Nephron (organoid): ENCODE measurements at regions not wholly inside any gene's neighbourhood (a gene's known extent, or its start where the extent isn't known, plus 50 kb on each side); places are given as distances from the start of the nearest gene placed in this dataset.

ENCODE experiments used
- H3K27ac Mint-ChIP-seq, 3 experiments: 2 replicates each; pipeline ENCODE4 v1.8.0; 2020; ENCODE audit warnings: mixed read lengths in 3 of 3, mild to moderate bottlenecking in 2 of 3, moderate library complexity in 1 of 3
- H3K27me3 Mint-ChIP-seq: 2 replicates; pipeline ENCODE4 v1.8.0; 2021; ENCODE audit warnings: low read depth, mild to moderate bottlenecking, moderate library complexity, mixed read lengths
- H3K36me3 Mint-ChIP-seq: 2 replicates; pipeline ENCODE4 v1.8.0; 2020; ENCODE audit warnings: low read depth, mixed read lengths
- H3K4me1 Mint-ChIP-seq: 2 replicates; pipeline ENCODE4 v1.8.0; 2020; ENCODE audit warnings: mixed read lengths
- H3K4me3 Mint-ChIP-seq, 3 experiments: 2 replicates each; pipeline ENCODE4 v1.8.0; 2020; ENCODE audit warnings: mild to moderate bottlenecking in 3 of 3, mixed read lengths in 3 of 3, moderate library complexity in 2 of 3
- H3K9me3 Mint-ChIP-seq: 2 replicates; pipeline ENCODE4 v1.8.0; 2020; ENCODE audit warnings: mixed read lengths
- TF ChIP-seq, protein P1 (sequence below), 3 experiments: fragments of 200-600 bp; sonication (generic); IDR thresholded peaks; one replicate each; pipeline ENCODE4 v1.5.0; 2021; ENCODE audit warnings: antibody characterized with exemption in 3 of 3; ENCODE audit not compliant: unreplicated experiment in 3 of 3

DNA sequence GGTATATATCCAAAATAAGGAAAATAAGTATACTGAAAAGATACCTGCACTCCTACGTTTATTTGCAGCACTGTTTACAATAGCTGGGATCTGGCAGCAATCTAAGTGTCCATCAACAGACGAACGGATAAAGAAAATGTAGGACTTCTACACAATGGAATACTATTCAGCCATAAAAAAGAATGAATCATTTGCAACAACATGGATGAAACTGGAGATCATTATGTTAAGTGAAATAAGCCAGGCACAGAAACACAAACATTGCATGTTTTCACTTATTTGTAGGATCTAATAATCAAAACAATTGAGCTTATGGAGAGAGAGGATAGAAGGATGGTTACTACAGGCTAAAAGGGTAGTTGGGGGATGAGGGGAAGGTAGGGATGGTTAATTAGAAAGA is 494.0 kb downstream of the UQCRFS1 start:
- no peaks in the 10 kb centered on the region for H3K36me3 Mint-ChIP-seq
- H3K4me1 Mint-ChIP-seq: no peaks in the 10 kb centered on the region
- H3K27ac Mint-ChIP-seq: no peak overlapping the region
- H3K27me3 Mint-ChIP-seq: peaks cover 32% of the 10 kb centered on the region
- TF ChIP-seq, protein P1, sequence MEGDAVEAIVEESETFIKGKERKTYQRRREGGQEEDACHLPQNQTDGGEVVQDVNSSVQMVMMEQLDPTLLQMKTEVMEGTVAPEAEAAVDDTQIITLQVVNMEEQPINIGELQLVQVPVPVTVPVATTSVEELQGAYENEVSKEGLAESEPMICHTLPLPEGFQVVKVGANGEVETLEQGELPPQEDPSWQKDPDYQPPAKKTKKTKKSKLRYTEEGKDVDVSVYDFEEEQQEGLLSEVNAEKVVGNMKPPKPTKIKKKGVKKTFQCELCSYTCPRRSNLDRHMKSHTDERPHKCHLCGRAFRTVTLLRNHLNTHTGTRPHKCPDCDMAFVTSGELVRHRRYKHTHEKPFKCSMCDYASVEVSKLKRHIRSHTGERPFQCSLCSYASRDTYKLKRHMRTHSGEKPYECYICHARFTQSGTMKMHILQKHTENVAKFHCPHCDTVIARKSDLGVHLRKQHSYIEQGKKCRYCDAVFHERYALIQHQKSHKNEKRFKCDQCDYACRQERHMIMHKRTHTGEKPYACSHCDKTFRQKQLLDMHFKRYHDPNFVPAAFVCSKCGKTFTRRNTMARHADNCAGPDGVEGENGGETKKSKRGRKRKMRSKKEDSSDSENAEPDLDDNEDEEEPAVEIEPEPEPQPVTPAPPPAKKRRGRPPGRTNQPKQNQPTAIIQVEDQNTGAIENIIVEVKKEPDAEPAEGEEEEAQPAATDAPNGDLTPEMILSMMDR (IDR thresholded peaks at IDR 0.05; ENCODE audit: unreplicated experiment in 3 of 3): no peak
- no peaks in the 10 kb centered on the region for H3K9me3 Mint-ChIP-seq
- H3K4me3 Mint-ChIP-seq: no peak overlapping the region

DNA sequence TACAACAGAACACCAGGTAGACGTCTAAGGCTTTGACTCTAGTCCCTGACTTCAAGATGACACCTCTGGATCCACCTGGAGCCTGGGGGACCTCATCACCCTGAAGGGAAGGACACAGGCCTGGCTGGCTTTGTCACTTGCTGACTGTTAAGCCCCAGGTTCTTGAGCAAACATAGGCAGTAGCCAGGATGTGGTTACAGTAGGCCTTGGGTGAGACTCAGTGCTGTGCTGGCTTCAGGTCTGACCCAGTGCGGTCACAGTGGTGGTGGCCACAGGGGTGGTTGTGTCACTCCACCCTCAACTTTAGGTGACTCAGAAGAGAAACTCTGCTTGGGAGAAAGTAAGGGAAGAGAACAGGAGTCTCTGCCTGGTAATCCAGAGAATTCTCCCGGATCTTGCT is 497.8 kb downstream of the UQCRFS1 start:
- H3K36me3 Mint-ChIP-seq: no peaks in the 10 kb centered on the region
- H3K27ac Mint-ChIP-seq: no peak overlapping the region
- no peak overlapping the region for H3K4me3 Mint-ChIP-seq
- TF ChIP-seq, protein P1 (IDR thresholded peaks at IDR 0.05; ENCODE audit: unreplicated experiment in 3 of 3): no peak
- peaks cover 24% of the 10 kb centered on the region for H3K27me3 Mint-ChIP-seq
- H3K4me1 Mint-ChIP-seq: no peaks in the 10 kb centered on the region
- H3K9me3 Mint-ChIP-seq: no peaks in the 10 kb centered on the region

DNA sequence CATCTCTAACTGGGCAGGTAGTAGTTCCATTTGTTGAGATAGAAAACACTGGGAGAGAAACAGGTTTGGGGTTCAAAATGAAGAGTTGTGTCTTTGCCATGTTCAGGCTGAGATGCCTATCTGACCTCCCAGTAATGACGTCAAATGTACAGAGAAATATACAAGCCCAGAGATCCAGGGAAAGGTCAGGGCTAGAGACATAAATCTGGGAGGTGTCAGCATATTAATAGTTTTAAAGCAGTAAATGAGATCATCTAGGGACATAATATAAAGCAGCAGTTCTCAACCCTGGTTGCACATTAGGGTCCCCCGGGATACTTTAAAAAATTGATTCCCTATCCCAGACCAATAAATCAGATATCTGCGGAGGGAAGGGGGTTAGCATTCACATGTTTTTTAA is 501.5 kb downstream of the UQCRFS1 start:
- Mint-ChIP-seq H3K27me3 (peaks cover 27% of the 10 kb centered on the region), H3K4me3 (no peak overlapping the region), H3K27ac (no peak overlapping the region), H3K9me3 (no peaks in the 10 kb centered on the region), H3K4me1 (no peaks in the 10 kb centered on the region), H3K36me3 (no peaks in the 10 kb centered on the region)
- TF ChIP-seq, protein P1 (IDR thresholded peaks at IDR 0.05; ENCODE audit: unreplicated experiment in 3 of 3): no peak

DNA sequence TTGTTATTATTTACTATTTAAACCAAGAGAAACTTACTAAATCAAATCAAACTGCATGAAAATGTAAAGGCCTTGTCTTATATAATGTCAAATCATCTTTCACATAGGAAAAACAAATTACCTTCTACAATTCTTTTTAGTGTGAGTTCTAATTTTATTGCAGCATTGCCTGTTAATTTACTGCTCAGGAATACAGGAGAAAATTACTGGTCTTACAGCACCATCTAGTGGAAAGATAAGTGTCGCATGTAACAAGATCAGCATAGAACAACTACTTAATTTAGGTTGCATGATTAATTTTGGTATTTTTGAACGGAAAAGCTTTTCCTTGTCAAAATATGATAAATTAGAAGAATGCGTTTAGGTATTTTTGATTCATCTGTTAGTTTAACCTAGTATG is 502.7 kb downstream of the UQCRFS1 start:
- TF ChIP-seq, protein P1 (IDR thresholded peaks at IDR 0.05; ENCODE audit: unreplicated experiment in 3 of 3): peak; percentile 72 to 90 (median 73)
- H3K4me3 Mint-ChIP-seq: no peak overlapping the region
- no peaks in the 10 kb centered on the region for H3K4me1 Mint-ChIP-seq
- no peak overlapping the region for H3K27ac Mint-ChIP-seq
- peaks cover 23% of the 10 kb centered on the region for H3K27me3 Mint-ChIP-seq
- H3K36me3 Mint-ChIP-seq: no peaks in the 10 kb centered on the region
- no peaks in the 10 kb centered on the region for H3K9me3 Mint-ChIP-seq

DNA sequence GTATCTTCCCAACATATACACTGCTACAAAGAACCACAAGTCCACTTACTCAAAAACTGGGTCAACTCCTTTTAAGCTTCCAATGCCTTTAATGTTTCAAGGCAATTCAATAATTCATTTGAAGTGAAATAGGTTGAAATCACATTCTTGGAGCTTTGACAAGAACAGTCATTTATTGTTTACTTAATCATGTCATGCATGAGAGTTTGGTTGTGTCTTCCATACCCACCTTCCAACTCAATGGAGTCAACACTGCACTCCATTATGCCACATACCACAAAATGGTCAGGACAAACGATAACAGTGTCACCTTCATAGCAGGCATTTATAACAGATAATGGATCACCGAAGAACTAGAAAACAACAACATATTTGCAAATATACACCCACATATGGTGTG is 506.3 kb downstream of the UQCRFS1 start:
- no peaks in the 10 kb centered on the region for H3K9me3 Mint-ChIP-seq
- TF ChIP-seq, protein P1 (IDR thresholded peaks at IDR 0.05; ENCODE audit: unreplicated experiment in 3 of 3): no peak
- no peak overlapping the region for H3K27ac Mint-ChIP-seq
- H3K4me1 Mint-ChIP-seq: no peaks in the 10 kb centered on the region
- peaks cover 15% of the 10 kb centered on the region for H3K27me3 Mint-ChIP-seq
- H3K4me3 Mint-ChIP-seq: no peak overlapping the region
- H3K36me3 Mint-ChIP-seq: peaks cover 4% of the 10 kb centered on the region

DNA sequence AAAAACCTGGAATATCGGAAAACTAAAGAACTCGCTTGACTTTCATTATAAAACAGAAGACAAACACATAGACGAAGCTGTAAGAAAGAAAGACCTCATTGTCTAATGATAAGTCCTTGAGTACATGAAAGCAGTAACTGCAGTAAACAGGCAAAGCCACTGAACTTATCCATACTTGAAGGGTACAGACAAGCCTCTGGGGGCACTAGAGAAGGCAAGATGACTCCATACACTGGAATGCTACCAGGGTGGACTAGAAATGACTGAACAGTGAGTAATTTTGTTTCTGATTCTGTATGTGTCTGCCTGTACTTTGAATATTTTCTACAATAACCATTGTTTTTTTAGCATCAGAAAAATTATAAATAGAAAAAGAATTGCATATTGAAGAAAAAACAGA is 507.9 kb downstream of the UQCRFS1 start:
- TF ChIP-seq, protein P1 (IDR thresholded peaks at IDR 0.05; ENCODE audit: unreplicated experiment in 3 of 3): peak; percentile 16 to 26 (median 24)
- Mint-ChIP-seq H3K36me3 (peaks cover 4% of the 10 kb centered on the region), H3K27me3 (peaks cover 21% of the 10 kb centered on the region), H3K9me3 (no peaks in the 10 kb centered on the region), H3K4me3 (no peak overlapping the region), H3K4me1 (no peaks in the 10 kb centered on the region), H3K27ac (peak overlapping the region in 1 of 3 experiments; percentile 69)
